ENCODE measurements at regions not wholly inside any gene's neighbourhood (a gene's known extent, or its start where the extent isn't known, plus 50 kb on each side); places are given as distances from the start of the nearest gene placed in this dataset.
A peak's percentile ranks its signal among the peaks of the same experiment; 100 is the strongest.

DNA sequence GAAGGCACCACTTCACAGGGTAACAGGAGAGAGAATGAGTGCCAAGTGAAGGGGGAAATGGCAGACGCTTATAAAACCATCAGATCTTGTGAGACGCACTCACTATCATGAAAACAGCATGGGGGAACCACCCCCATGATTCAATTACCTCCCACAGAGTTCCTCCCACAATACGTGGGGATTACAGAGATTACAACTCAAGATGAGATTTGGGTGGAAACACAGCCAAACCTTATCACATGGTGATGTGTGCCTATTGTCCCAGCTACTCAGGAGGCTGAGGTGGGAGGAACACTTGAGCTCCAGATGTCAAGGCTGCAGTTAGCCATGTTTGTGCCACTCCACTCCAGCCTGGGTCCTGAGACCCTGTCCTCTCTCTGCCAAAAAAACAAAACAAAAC, 56.0 kb upstream of the DSCAM start (continued):
- TF ChIP-seq EGR1 (IDR thresholded peaks at IDR 0.05; ENCODE audit: borderline replicate concordance, low read depth, low read length) = no peak

DNA sequence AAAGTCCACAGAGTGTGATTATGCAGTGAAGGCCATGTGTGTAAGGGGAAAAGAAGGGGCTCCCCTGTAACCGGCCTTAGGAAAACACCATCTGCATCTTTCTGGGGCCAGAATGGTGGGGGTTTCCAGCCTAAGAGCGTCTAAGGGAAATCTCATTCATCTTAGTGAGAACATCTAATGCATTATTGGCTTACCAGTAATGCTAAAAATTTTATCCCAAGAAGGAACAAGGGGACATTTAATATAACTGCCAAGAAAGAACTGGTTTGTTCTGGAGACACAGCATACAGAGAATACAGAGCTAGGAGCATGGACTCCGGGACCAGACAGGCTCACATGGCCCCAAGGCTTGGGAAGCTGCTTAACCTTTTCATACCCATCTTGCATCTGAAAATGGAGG, 58.3 kb upstream of the DSCAM start:
- no peaks in the 10 kb centered on the region for H3K23me2 ChIP-seq (ENCODE audit: low read depth, low read length)
- no peak overlapping the region for H3K56ac ChIP-seq (replicated peaks; ENCODE audit: insufficient read length, low read depth, low read length)
- no peaks in the 10 kb centered on the region for H3K9me3 ChIP-seq (ENCODE audit: insufficient read depth in 2 of 2, low read depth in 1 of 2, low read length in 1 of 2)
- no peak for DNase-seq (ENCODE audit: low read depth in 1 of 2, low spot score in 2 of 2)
- no peak overlapping the region for H3K4me2 ChIP-seq (ENCODE audit: insufficient read depth in 1 of 2, low read depth in 2 of 2, low read length in 2 of 2)
- no peak overlapping the region for H3K14ac ChIP-seq (ENCODE audit: insufficient read length)
- H2BK120ac ChIP-seq (replicated peaks; ENCODE audit: low read depth, low read length) = no peak overlapping the region
- H4K5ac ChIP-seq (ENCODE audit: insufficient read length, low read depth, low read length) = no peak overlapping the region
- no peak overlapping the region for H3K27ac ChIP-seq (ENCODE audit: low read depth, low read length)
- H3K79me2 ChIP-seq (ENCODE audit: control insufficient read depth in 1 of 2, insufficient read depth in 2 of 2, low read length in 2 of 2) = no peaks in the 10 kb centered on the region
- no peak overlapping the region for H3K9ac ChIP-seq (replicated peaks in 1 of 4; ENCODE audit: extremely low read depth in 1 of 4, low read depth in 3 of 4, low read length in 3 of 4)
- H4K20me1 ChIP-seq (replicated peaks in 1 of 2; ENCODE audit: control insufficient read depth in 1 of 2, insufficient read depth in 2 of 2, low read length in 2 of 2) = no peaks in the 10 kb centered on the region
- no peak overlapping the region for H2BK12ac ChIP-seq (ENCODE audit: low read depth, low read length)
- no peak for FAIRE-seq
- no peaks in the 10 kb centered on the region for H3K79me1 ChIP-seq (ENCODE audit: low read depth, low read length)
- H2BK20ac ChIP-seq (ENCODE audit: low read length) = no peak overlapping the region
- H3K18ac ChIP-seq (ENCODE audit: extremely low read depth, low read length) = no peak overlapping the region
- H2BK5ac ChIP-seq (ENCODE audit: low read depth, low read length) = no peak overlapping the region
- H2BK15ac ChIP-seq (ENCODE audit: low read length) = no peak overlapping the region
- ChIA-PET CTCF (ENCODE audit: partially characterized antibody) (interaction anchor here (0.6 to 1.2 kb wide), 2 partner anchors 17 to 1204 kb away, joined by 3 to 4 read pairs; no protein-coding TSS in a partner anchor), POLR2A (ENCODE audit: partially characterized antibody) (no interaction called here)
- H4K8ac ChIP-seq (ENCODE audit: extremely low read depth, insufficient read depth, low read length) = no peak overlapping the region
- H3K23ac ChIP-seq (ENCODE audit: insufficient read length) = no peak overlapping the region
- H3K36me3 ChIP-seq (ENCODE audit: control insufficient read depth in 2 of 4, insufficient read depth in 4 of 4, low read length in 3 of 4) = no peaks in the 10 kb centered on the region
- H4K91ac ChIP-seq (replicated peaks; ENCODE audit: insufficient read length, low read length) = no peak overlapping the region
- no peak overlapping the region for H2AK5ac ChIP-seq (ENCODE audit: low read depth, low read length)
- H2AFZ ChIP-seq (ENCODE audit: low read length) = 0 out of 2 replicates have a peak overlapping the region, but pooled peaks have one; percentile 1
- H3K4ac ChIP-seq (replicated peaks; ENCODE audit: insufficient read length, low read depth, low read length) = no peak overlapping the region
- no peaks in the 10 kb centered on the region for H3K27me3 ChIP-seq (replicated peaks in 1 of 4; ENCODE audit: control insufficient read depth in 3 of 4, extremely low read depth in 1 of 4, insufficient read depth in 3 of 4, low read length in 3 of 4)
- H3K4me3 ChIP-seq (ENCODE audit: extremely low read depth in 1 of 4, insufficient read depth in 2 of 4, low read depth in 3 of 4, low read length in 4 of 4) = no peak overlapping the region
- no peaks in the 10 kb centered on the region for H3K4me1 ChIP-seq (replicated peaks in 1 of 4; ENCODE audit: control insufficient read depth in 3 of 4, insufficient read depth in 4 of 4, low read length in 3 of 4)
- 93% methylated on average over 3 of the region's 3 CpGs; no CpG with 5 or more reads in 1 of the 2 experiments for WGBS, 2 experiments (ENCODE audit: extremely low coverage in 1 of 2, insufficient coverage in 1 of 2, insufficient read length in 1 of 2, insufficient replicate concordance in 2 of 2, low coverage in 1 of 2, low lambda C conversion rate in 2 of 2, missing lambda C conversion rate in 1 of 2)
- TF ChIP-seq SIX5 (IDR thresholded peaks at IDR 0.05; ENCODE audit: low read depth, low read length) = no peak
- no peak for TF ChIP-seq USF2 (IDR thresholded peaks at IDR 0.05; ENCODE audit: low read length)
- TF ChIP-seq SAP30 (IDR thresholded peaks at IDR 0.05; ENCODE audit: insufficient read depth, insufficient replicate concordance, low read length) = no peak
- no peak for TF ChIP-seq POLR2A (IDR thresholded peaks at IDR 0.05; ENCODE audit: control extremely low read depth in 1 of 2, low read depth in 2 of 2, low read length in 2 of 2)
- TF ChIP-seq SIN3A (conservative IDR thresholded peaks at IDR 0.05 in 1 of 2, IDR thresholded peaks at IDR 0.05 in 1 of 2; ENCODE audit: low read depth in 1 of 2, low read length in 2 of 2) = no peak
- TF ChIP-seq JUND (IDR thresholded peaks at IDR 0.05; ENCODE audit: low read length) = no peak
- no peak for TF ChIP-seq GTF2F1 (IDR thresholded peaks at IDR 0.05; ENCODE audit: borderline replicate concordance, low read depth, low read length)
- no peak for TF ChIP-seq CEBPB (IDR thresholded peaks at IDR 0.05; ENCODE audit: low read depth, low read length)
- no peak for TF ChIP-seq EGR1 (IDR thresholded peaks at IDR 0.05; ENCODE audit: borderline replicate concordance, low read depth, low read length)
- no peak for TF ChIP-seq SP4 (IDR thresholded peaks at IDR 0.05; ENCODE audit: low read length)
- TF ChIP-seq BRCA1 (IDR thresholded peaks at IDR 0.05; ENCODE audit: low read depth, low read length) = no peak
- no peak for TF ChIP-seq BCL11A (IDR thresholded peaks at IDR 0.05; ENCODE audit: low read depth in 2 of 2, low read length in 2 of 2)

Measured in H1 (cell line).